Hindlimb muscle (tissue), 1 donor: ENCODE measurements at regions not wholly inside any gene's neighbourhood (a gene's known extent, or its start where the extent isn't known, plus 50 kb on each side); places are given as distances from the start of the nearest gene placed in this dataset.

Source experiments
- DNase-seq: peaks from one replicate; pipeline ENCODE4 v3.0.0-alpha.2; 2013

- DNase-seq, result no peak
Observed at GRCh38 chr4:15376145-15376544, 51.7 kb upstream of the C1QTNF7 start.

GRCh38 chr4:15376594-15376993 lies 51.2 kb upstream of the C1QTNF7 start:
- DNase-seq, result no peak
